NCI-H2029 treated with DMSO at 0.1 percent for 48 hours (cell line): ENCODE measurements at regions not wholly inside any gene's neighbourhood (a gene's known extent, or its start where the extent isn't known, plus 50 kb on each side); places are given as distances from the start of the nearest gene placed in this dataset.
A peak's percentile ranks its signal among the peaks of the same experiment; 100 is the strongest.
"Not testable (repeated sequence)": the region's sequence is repeated elsewhere in the genome, so short reads cannot be mapped to it uniquely, and the experiment has no call there.

Experiments
- DNase-seq: peaks from one replicate; lab custom pipeline; 2025; lab: John Stamatoyannopoulos, UW

DNA sequence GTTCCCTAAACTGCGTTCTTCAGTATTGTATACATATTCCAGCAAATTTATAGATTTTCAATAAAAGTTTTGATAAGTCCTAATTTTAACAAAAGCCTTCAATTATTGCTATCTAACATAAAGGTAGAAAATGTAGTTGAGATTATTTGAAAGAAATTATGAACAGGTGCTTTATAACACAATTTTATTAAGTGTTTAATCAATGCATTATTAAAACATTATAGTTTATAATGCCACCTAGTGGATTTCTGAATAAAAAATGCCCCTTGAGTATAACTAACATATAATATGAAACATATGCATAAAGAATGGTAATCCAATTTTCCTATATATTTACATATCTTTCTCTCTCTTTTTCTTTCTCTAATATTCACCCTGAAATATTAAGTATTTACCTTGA lies 515.3 kb downstream of the SLC6A15 start:
- no peak for DNase-seq

DNA sequence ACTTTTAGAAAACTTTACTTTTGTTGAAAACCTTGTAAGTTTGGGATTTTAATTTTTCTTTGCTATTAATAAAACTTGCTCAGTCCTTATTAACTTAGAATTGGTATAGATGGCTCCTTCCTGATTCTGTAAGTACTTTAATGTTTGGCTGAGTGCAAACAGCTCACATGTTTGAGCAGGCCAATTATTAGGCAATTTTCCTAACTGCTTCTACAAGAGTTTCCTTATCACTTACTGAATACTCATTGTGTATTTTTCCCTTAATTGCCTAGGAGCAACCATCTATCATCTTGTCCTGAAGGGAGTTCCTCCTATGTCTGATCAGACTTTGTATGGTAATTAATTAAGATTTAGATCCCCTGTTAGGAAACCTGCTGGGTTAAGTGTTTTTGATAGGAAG lies 521.4 kb downstream of the SLC6A15 start:
- not testable (repeated sequence) for DNase-seq

DNA sequence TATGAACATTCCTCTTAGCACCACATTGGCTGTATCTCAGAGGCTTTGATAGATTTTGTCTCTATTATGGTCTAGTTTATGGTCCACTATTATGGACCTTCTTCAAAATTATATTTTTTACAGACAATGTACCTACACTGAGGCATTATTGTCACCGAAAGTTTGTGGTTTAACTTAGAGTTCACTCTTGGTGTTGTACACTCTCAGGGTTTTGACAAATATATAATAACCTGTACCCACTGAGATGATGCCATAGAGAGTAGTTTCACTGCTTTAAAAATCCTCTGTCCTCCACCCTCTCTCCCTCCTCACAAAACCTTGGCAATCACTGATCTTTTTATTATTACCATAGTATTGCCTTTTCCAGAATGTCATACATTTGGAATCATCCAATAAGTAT lies 528.2 kb downstream of the SLC6A15 start:
- no peak for DNase-seq

DNA sequence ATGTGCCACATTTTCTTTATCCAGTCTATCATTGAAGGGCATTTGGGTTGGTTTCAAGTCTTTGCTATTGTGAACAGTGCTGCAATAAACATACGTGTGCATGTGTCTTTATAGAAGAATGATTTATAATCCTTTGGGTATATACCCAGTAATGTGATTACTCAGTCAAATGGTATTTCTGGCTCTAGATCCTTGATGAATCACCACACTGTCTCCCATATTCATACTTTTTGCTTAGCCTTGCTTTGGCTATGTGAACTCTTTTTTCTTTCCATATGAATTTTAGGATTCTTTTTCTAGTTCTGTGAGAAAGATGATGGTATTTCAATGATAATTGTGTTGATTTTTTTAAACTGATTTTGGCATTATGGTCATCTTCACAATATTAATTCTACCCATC lies 530.1 kb downstream of the SLC6A15 start:
- not testable (repeated sequence) for DNase-seq

DNA sequence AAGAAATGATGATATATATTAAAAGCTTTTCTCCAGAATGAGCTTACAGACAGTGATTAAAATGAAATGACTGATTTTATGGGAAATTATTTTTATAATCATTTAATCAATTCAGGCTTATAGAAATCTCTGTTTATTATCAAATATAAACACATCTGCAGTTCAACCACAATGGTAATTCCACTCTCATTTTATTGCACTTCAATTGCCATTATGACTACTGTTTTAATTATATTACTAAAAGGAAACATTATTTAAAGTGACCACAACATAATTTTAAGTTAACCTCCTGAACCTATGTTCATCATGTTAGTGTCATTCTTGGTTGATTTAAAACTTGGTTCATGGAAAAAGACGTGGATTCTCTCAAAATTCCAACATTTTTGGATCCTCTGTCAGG lies 536.3 kb downstream of the SLC6A15 start:
- DNase-seq, result no peak

DNA sequence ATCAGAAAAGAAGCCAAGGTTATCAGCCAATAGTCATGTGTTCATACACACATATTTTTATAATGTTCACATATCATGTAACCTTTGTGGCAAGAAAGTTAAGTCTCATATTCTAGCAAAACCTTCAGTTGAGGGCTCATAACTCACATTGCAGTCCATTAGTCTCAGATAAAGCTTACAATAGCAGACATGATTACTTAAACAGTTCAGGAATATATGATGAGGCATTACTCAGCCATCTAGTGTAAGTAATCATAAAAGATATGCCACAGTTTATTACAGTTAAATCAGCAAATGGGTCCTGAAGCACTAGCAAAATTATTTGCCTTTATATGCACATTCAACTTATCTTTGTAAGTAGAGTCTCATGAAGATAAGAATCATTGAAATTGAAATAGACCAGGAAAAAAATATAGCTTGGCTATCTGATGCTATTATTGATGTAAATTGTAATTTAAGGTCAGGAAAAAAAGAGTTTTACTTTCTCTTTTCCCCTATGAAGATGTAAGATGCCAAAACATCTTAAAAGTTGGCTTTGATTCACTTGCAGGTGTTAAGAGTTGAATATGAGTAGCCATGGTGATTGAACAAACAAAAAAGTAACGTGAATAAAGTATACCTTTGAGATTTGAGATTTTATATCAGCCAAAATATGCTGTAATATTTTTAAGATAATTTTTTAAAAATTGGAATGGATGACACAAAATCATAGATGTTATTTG lies 537.0 kb downstream of the SLC6A15 start:
- no peak for DNase-seq

DNA sequence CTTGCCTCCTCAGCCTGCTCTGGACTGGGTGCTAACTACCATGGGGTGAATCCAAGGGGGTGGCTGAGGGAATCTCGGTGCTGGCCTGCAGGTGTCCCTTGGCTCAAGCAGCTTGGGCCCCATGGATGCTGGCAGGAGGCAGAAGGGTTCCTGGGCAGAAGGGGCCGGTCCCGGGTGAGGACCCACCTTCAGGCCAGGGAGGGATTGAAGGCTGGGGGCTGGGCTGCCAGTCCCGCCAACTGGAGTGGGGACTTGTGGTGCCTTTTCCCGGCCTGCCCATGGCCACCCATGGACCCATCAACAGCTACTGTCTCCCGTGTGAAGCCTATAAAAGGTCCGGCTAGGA lies 550.1 kb downstream of the SLC6A15 start:
- DNase-seq, result no peak

DNA sequence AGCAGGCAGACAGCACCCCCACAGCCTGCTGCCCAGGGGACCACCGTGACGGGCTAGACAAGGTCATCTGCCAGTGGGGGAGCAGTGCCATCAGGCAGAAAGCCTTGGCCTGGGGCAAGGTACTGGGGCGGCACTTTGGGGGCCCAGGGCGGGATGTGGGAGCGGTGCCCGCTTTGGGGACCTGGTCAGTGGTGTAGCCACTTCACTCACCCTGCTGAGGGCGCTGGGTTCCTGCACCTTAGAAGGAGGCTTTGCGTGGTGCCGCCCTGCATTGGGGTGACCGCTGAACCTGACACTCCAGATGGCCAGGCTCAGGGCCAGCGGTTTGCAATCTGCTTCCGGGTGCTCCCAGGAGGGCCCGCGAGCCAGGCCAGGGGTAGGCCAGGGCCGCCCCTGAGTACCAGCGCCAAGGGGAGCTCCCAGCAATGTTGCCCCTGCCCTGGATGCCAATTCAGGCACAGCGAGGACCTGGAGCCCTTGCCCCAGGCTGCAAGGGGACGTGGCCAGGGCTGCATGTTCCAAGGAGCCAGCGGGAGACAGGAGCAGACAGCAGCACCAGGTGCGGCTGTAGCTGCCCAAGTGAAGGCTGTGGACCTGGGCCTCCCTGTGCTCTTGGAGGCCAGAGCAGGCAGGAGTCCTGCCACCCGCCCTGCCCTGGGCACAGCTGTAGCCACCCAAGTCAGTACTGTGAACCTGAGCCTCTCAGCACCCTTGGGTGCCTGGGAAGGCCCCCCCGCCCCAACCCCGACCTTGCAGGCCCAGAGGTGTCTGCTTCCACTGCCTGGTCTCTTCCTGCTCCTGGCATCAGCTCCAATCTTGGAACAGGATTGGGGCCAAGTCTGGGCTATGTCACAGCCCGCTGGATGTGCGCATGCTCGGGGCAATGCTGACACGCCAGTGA lies 550.7 kb downstream of the SLC6A15 start:
- no peak for DNase-seq

DNA sequence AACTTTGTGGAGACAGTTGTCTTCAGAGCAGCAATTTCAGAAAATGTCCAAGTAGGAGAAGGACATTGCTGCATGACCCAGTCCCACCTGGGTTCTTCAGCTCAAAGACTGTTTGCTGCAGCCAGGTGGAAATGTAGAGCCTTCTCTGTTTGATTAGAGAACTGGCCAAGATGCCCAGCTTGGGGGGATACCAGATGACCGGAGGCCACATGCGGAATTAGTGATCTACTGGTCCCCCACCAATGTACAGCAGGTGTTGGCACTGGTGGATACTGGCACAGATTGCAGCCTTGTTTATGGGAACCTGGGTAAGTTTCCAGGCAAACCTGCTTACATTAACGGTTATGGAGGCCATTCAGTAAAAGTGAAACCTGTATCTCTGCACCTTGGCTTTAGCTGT lies 555.3 kb downstream of the SLC6A15 start:
- DNase-seq, result no peak

DNA sequence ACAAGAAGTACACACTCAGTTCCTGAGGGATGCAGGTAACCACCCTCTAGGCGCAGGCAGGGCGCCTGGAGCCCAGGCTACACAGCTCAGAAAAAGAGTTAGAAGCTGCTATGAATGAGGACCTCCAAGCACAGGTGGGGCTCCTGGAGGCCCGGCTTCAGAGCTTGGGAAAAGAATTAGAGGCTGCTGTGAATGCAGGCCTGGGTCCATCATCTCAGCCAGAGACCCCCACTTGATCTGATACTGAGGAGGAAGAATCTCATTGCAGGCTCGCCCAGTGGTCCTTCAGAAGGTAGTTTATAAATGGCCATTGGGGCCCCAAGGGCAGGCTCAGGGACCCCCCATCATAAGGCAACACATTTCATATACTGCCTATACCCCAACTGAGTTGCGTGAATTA lies 556.4 kb downstream of the SLC6A15 start:
- DNase-seq, result no peak

DNA sequence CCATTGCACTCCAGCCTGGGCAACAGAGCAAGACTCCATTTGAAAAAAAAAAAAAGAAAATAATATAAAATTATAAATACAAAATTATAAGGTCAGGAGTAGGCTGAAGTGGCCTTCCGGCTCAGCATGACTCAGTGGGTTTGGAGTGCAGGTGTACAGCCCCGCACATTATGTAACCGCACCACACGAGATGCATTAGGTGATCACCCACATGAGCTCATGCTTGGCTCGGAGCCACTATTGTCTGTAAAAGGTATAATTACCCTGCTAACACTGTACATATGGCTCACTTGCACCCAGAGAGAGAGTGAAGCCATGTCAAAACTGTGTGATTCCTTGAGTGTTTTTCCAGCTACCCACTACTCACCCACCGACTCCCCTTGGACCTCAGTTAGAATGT lies 557.0 kb downstream of the SLC6A15 start:
- no peak for DNase-seq

DNA sequence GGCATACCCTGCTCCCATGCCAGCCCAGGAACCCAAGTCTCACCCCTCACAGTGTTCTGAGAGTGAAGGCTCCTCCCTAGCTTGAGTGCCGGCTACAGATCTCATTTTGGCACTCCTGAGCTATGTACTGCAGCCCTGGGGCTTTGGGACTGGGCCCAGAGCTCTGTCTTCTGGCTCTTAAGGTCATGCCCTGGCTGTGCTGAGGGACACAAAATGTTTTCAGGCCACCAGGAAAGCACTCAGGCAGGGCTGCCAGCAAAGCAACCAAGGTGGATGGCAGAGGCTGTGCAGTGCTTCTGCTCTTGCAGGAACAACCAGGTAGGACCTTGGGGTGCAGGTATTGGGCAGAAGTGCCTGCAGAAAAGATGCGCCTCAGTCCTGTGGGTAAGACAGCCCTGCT lies 564.0 kb downstream of the SLC6A15 start:
- no peak for DNase-seq

DNA sequence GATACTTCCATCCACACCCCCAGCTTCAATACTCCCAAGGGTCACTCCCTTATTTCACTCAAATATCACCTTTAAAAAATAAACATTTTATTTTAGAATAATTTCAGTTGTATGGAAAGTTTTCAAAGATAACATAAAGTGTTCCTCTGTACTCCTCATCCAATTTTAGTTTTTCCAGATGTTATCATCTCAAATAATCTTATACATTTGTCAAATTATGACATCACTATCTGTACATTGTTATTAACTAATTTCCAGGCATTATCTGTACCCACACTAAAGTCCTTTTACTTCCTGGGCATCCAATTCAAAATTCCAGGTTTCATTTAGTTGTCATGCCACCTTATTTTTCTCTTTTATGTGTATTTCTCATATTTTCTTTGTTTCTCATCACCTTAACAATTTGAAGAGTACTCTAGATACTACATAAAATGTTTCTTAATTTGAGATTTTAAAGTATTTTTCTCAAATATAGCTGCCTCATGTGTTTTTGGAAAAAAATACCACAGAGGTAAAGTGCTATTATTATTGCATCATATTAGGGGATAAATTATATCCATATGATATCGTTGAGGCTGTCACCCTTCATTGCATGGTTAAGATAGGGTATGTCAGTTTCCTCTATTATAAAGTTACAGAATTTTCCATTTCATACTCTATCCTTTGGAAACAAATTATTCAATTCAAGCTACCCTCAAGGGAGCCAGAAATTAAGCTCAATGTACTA lies 571.0 kb downstream of the SLC6A15 start:
- DNase-seq, result no peak

DNA sequence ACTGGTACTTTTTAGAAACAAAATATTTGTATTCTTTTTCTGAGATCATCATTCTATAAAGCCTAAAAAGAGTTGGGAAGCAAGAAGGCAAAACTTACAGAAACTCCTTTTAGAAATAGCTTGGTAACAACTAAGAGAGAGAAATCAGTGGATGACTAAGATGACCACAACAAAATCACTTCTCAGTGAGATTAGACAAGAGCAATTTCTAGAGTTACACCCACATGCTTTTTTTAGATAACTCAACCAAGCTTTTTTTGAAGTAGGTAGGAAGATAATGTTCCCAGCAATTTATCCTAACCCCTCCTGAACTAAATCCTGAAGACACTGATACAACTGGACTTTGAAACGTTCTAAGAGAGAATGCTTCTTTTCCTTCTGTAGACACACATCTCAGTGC lies 576.4 kb downstream of the SLC6A15 start:
- DNase-seq, result no peak

DNA sequence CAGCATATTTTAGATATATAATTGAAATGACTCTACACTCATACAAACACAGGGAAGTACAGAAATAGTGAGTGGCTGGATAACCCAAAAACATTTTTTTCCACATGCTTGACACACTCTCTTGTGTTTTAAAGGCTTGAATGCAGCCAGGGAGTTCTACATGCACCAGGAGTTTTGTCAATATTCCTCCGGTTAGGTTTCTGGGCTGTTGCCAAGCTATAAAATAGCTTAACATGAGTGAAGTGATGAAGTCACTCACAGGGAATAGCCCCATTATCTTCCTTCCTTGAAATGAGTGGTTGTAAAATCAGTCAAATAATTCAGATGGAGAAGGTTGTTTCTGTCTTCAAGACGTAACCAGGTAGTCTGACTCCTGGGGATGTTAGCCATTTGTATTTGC lies 582.7 kb downstream of the SLC6A15 start:
- peak; percentile 26 for DNase-seq

DNA sequence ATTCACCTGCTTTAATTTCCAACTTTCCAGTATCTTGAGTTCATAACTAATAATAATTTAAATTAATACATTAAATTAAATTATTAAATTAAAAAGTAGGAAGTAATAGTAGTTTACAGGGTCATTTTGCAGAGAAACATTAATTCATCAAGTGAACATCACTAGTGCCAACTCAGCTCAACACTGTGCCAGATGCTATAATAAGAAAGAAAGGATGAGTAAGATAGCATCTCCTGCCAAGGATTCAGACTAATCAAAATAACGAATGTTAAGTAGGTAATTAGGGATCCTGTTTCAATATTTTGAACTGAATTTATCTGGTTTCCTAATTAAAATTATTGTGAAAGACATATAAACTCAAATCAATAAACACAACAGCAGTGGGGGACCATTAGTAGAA lies 596.7 kb downstream of the SLC6A15 start:
- DNase-seq, result no peak

DNA sequence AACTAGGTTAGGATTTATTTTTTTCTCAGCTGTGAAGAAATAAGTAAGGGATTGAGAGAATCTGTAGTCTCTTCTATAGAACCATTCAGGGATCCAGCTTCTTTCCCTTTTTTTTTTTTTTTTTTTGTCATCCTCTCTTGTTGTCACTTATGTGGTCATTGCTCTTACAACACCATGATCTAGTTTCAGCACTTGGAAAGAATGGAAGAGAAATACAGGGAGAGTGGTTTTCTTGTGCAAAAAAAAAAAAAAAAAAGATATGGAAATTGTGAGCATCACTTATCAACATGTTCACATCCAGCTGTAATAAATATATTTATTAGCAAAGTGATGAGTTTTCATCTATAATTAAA lies 599.3 kb downstream of the SLC6A15 start:
- DNase-seq, result no peak

DNA sequence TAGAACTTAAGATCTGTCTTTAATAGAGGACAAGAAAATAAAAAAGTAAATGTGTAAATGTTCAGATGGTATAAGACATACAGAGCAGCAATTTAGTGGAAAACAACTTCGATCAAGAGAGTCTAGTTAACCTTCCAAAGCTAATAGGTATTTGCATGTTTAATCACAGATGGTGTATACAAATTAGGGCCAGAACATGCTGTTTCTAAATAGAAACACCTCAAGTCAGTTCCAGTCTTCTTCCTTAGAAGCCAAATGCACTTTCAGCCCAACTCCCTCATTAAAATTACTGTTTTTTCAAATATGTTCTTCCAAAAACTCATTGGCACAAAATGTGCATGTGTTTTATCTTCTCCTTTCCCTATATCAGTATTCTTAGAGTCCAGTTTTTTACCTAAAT lies 604.4 kb downstream of the SLC6A15 start:
- DNase-seq, result no peak

DNA sequence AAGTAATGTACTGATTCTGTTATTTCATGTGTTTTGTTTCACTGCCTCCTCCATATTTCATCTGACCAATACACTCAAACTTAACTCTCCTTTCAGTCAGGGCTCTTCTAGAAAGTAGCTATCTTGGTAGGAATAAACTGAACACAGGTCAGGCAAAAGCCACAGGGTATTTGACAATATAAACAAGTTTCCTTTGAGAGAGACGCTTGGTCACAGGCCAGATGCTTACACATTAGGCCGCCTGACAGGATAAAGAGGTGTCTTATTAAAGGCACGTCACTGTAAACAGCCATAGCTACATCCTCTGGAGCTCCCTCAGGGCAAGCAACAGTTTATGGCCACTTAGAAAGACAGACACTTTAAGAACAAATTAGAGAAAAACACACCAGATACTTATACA lies 607.5 kb downstream of the SLC6A15 start:
- no peak for DNase-seq

DNA sequence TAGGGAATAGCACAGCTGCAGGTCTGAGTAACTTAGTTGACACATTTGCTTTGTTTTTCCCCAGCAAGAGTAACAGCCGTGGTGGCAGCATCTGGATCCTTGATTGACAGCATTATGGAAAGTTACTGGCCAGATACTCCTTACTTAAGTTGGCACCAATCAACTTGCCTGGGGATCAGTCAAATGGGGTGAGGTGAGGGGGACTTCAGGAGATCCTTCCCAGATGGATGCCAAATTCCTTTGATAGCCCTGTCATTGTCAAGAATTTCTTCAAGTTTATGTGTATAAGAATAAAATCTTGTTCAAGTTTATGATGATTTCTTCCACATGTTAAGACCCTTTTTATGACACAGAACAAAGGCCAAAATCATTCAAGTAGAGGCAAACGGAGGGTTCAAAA lies 618.4 kb downstream of the SLC6A15 start:
- DNase-seq, result no peak

DNA sequence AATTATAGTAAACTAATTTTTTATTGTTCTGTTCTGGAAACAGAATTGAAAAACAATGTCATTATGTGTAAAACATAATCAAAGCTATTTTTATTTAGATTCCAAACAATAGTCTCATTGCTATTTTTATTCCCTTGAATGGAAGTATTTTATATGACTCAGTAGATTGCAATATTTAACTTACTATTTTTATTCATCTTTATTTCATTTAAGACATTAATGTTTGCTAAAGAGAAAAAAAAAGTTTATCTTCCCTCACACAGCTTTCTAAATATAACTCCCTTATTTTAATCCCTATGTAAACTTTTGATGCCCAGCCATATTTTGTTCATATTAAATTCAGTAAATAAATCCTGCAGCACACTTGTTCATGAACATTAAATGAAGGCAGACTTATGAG lies 622.4 kb downstream of the SLC6A15 start:
- no peak for DNase-seq

DNA sequence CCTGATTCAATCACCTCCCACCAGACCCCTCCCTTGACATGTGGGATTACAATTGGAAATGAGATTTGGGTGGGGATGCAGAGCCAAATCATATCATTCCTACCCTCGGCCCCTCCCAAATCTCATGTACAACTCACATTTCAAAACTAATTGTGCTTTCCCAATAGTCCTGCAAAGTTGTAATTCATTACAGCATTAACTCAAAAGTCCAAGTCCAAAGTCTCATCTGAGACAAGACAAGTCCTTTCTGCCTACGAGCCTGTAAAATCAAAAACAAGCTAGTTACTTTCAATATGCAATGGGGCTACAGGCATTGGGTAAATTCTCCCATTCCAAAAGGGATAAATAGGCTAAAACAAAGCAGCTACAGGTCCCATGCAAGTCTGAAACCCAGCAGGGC lies 634.6 kb downstream of the SLC6A15 start:
- no peak for DNase-seq

DNA sequence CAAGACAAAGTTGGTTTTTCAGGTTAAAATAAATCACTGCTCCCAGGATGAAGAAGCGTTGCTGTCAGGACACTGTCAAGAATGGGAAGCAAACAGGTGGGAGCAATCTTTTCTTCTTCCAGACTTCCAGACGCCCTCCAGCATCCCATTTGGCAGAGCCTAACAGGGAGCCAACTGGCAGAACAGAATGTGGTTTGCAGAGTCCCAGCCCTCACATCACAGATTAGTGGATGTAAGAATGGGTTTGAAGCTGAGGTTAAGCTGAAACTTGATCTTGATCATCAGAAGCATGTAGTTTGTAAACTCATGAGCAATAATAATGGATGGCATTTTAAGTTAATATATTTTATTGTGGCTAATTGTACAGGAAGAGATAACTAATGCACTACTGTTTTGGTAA lies 636.4 kb downstream of the SLC6A15 start:
- no peak for DNase-seq
